ENCODE measurements at regions not wholly inside any gene's neighbourhood (a gene's known extent, or its start where the extent isn't known, plus 50 kb on each side); places are given as distances from the start of the nearest gene placed in this dataset.
A peak's percentile ranks its signal among the peaks of the same experiment; 100 is the strongest.

DNA sequence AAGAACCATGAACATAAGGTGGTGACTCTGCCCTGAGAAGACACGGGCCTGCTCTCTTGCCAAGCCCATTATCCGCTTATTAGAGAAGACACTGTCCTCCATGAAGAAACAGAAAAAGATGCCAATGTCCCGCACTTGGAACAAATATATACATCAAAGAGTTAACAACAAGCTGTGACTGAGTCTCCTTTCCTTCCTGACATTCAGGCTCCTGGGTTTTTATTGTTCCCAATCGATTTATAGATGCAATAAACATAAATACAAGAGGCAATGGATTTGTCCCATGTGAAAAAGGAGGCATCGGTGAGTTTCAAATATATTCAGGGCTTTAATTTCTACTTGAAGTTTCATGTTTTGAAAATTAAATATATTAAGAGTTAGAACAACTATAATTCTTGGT lies 169.2 kb upstream of the CPEB2 start:
- no peak for DNase-seq (ENCODE audit: low read depth, low spot score)

DNA sequence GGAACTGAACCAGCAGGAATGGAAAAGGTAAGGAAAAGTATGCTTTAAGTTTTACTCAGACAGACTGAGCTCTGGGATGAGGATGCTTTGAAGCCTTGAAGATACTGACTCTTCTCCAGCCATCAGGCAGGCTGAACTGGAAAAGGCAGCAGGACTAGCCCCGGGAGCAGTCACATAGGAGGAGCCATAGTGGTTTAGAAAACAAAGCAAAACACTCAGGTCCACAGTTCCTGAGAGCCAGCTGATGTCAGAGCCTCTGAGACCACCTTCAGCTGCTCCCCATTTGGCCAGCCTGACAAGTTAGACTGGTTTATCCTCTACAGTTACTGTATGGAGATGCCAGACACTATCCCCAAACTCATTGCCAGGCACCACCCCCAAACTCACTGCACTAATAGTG lies 167.9 kb upstream of the CPEB2 start:
- no peak for DNase-seq (ENCODE audit: low read depth, low spot score)

DNA sequence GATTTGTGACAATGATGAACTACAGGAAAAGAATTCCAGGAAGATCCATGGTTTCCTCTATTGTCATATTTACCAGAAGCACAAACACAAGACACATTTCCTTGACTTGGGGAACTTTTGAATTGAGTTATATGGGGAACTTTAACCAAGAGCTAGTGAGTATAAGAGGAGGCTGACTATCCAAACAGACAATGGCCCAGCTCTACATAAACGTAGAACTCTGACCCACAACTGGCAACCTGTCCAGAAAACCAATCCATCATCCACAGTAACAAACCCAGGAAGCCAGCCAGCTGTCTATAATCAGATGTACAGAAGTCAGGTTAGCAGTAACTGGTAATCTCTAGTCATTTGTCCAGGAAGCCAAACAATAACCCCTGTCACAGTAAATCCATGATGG lies 167.0 kb upstream of the CPEB2 start:
- DNase-seq (ENCODE audit: low read depth, low spot score): no peak

DNA sequence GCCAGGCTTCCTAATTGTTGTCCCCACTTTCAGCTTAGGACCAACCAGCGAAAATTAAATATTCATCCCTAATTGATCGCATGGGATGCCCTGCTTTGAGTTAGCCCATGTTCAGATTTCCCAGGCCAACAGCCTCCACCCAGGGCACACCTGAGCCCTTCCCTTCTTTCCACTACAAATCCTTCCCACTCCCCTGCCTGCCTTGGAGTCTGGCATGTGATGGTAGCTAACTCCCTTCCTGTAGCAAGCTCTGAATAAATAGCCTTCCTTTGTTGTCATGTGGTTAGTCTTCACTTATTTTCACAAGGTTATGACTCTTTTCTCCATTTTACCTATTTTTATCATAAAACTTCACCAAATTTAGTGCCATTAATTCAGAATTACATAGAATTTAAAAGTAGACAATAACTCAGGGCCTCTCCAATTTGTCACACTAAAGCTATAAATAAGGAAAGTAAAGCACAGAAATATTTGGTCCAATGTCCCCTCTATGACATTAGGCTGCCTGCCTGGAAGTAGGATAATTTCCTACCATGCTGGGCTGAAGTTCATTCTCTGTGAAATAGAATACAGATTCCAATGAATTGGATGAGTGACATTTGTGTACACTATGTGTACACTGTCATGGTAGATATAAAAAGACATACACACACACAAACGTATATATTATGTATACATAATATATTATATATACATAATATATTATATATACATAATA lies 166.4 kb upstream of the CPEB2 start:
- DNase-seq (ENCODE audit: low read depth, low spot score): no peak

DNA sequence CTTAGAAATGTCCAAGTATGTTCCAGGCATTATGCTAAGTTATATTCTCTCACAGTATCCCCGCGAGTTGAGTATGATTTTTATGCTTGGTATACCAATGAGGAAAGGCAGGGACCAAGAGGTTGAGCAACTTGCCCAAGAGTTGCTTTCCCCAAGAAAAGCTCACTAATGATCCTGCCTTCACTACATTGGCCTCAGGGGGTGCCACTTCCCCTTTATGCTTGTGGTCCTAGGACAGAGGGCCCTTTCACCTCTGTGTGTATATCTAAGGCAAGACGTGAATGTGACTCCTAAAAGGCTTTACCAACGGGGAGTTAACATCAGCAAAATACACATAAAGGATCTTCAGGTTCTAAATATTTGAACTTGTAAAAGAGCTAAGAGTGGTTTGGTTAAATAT lies 164.4 kb upstream of the CPEB2 start:
- no peak for DNase-seq (ENCODE audit: low read depth, low spot score)

DNA sequence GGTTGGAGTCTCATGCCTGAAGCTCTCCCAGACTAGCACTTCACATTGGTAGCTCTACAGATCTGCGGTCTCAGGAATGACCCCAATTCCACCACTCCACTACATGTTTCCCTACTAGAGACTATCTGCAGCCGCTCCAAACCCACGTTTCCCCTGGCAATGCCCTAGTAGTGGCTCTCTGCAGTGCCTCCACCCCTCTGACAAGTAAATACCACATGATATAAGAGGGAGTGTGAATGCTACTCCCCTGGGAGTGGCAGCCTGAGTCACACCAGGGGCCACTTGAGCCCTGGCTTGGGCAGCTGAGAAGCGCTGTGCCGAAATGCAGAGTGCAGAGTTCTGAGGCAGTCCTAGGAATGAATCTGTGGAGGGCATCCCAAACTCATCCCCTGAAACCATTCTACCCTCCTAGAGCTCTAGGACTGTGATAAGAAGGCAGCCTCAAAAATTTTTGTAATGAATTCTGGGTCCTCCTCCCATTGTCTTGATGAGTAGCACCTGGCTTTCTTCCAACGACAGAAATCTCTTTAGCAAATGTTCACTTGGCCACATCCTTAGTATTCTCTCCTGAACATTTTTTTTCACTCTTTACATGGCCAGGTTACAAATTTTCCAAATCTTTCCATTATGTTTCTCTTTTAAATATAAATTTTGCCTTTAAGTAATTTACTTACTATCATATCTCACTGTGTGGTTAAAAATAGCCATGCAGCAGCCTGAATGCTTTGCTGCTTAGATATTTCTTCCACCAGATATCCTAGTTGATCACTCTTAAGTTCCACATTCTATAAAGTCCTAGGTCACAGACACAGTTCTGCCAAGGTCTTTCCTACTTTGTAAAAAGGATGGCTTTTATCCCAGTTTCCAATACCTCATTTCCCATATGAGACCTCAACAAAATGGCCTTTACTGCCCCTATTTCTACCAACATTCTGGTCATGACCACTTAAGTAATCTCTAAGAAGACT lies 160.2 kb upstream of the CPEB2 start:
- no peak for DNase-seq (ENCODE audit: low read depth, low spot score)

DNA sequence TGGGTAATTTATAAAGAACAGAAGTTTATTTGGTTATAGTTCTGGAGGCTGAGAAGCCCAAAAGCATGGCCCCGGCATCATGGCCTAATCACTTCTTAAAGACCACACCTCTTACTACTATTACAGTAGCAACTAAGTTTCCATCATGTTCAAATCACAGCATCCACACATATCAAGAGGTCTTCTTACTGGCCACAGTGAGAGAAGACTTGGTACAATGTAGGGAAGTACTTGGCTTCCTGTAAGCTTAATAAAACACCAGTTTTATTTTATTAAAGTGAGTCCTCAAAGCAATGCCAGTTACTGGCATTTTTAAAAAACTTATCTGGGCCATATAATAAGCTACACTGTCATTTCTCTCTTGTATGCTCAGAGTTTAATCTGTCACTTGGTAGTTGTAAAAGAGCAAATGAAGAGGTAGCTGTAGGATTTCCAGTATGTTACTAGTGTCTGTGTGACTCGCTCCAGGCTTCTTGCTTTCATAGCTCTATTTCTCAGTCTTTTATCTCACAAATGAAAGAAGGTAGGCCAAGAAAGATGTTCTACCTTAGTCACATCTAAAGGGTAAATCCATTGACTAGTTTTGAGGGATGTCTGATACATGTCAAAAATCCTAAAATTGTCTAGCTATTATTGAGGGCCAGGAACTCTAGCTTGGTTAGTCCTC lies 159.2 kb upstream of the CPEB2 start:
- DNase-seq (ENCODE audit: low read depth, low spot score): no peak

DNA sequence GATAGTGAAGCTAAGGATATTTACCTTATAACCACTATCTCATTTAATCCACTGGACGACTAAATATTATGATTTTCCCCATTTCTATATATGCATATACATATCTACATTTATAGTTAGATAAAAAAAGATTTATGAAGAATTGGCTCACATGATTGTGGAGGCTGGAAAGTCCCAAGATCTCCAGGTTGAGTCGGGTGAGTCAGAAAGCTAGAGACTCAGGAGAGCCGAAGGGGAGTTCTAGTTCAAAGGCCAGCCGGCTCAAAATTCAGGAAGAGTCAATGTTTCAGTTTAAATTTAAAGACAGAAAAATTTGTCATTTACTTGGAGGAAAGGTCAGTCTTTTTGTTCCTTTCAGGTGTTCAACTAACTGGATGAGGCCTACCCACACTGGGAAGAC lies 158.2 kb upstream of the CPEB2 start:
- DNase-seq (ENCODE audit: low read depth, low spot score): no peak

DNA sequence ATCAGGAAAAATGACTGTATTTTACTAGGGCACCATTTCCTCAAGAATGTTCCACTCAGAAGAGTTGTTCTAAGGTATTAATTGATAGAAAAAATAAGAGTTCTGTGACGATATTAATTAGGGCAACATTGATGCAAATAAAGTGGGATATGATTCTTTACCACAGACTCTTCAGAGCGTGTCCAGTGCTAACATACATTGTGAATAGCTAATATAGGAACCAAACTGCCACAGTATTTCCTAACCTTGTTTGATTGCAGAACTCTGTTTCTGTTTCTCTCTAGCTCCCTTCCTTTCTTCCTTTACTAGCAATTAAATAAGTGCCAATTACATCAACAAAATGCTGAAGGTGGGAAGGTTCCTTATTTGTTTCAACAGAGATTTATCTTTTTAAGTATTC lies 154.1 kb upstream of the CPEB2 start:
- DNase-seq (ENCODE audit: low read depth, low spot score): no peak

DNA sequence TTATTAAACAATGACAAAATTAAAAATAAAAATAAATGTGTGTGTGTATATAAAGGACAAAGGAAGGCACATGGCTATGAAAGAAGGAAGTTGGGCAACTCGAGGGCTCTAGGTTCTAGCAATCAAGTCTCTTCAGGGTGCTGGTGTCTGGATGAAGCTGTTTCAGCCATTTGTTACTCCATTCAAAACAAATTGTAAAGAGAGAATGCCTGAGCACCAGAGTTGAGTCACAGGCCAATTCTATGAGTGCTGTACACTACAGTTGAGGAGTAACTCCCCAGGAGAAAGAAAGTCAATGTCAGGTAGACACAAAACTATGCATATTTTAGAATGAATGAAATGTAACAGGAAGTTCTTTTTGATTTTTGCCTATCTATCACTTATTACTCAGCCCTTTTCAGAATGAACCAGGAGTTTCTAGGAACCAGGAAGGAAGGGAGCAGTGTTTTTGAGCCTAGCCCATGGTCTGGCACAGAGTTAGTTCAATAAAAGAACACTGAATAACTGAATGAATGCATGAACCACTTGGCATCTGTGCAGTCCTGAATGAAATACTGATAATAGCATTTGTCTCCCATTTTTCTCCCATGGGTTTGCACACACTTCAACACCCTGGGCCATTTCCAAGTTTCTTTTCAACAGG lies 151.7 kb upstream of the CPEB2 start:
- no peak for DNase-seq (ENCODE audit: low read depth, low spot score)

DNA sequence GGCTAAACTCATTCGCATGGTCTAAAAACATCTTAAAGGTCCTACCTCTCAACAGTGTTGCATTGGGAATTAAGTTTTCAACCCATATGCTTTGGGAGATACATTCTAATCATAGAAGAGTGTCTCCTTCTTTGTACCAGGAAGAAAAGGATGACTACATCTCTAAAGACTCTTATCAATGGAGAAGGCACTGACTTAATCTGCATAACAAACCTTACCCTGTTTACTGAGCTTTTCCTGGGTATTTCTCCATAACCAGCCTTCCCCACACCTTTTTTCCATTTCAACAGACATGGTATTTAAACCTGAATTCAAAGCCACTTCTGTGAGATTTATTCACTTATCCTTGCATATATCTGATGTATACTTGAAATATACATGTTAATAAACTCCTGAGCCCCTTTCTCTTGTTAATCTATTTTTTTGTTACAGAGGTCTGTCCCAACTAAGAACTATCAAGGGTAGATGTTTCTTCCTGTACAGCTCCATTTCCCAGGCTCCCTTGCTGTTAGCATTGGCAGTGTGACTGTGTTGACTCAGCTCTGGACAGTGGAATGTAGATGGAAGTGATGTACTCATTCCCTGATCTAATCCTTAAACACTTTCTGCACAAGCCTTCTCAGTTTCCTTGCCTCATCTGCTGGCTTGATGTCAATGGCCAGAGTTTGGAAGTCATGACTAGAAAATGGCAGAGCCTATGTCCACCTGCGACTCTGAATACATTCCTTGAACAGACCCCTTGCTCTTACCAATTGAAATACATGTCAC lies 148.9 kb upstream of the CPEB2 start:
- peak; percentile 79 for DNase-seq (ENCODE audit: low read depth, low spot score)

DNA sequence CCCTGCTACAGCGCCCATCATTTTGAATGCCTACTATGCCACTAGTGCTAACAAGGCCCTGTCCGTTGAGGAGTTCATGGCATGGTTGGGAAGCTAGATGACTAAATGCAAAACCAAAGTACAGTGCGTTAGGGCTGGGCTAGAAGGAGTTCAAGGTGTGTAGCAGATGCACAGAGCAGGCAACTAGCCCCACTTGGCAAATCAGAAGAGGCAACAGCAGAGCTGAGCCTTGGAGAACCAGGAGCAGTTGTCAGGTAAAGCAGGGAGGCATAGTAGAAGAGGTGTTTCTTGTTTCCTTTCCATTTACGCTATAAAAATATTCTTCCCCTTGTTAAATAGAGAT lies 146.6 kb upstream of the CPEB2 start:
- no peak for DNase-seq (ENCODE audit: low read depth, low spot score)

DNA sequence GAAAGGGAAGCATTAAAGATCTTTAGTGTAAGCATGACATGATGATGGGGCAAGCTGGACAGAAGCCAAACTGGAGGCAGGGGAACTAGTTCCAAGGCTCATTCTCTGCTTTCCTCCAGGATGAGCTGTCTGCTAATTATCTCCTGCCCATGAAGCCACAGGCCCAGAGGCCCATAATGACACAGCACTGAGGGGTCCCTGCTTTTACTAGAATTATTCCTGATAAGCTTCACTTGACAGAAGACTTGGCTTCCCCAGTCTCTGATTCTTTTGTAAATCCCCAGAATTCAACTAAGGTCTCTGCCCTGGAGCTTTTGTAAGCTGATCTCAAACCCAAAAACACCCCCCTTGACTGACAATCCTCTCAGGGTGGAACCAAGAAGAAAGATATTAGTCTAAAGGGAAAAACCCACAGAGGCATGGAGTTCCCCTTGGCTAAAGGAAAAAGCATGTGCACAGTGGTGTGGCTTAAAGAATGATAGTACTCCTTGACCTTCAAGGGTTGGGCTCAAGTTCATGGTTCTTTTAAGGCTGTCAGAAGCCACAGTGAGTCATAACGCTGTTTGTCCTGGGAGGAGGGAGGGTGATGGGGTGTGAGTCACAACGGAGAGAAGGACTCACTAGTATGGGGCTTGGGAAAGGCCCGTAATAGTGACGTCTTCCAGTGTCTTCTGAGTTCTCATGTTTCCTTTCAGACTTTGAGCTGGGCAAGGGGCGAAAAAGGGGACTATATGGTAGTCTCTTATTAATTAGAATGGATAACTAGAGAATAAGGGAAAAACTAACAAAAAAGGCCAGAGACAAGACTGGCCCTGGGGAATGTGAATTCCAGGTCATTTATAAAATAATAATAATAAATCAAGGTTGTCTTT lies 146.0 kb upstream of the CPEB2 start:
- peak; percentile 93 for DNase-seq (ENCODE audit: low read depth, low spot score)

DNA sequence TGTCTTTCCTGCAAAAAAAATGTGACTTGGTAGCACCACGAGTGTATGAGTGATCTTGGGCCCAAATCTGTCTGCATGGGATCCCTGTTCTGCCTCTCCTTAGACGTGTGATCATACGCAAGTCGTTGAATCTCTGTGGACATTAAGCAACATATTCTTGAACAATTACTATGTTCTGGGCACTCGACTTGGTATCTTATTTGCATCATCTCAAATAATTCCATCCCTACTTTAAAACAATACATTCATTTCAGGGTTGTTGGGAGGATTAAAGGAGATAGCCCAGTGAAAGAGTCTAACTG lies 145.4 kb upstream of the CPEB2 start:
- DNase-seq (ENCODE audit: low read depth, low spot score): no peak

DNA sequence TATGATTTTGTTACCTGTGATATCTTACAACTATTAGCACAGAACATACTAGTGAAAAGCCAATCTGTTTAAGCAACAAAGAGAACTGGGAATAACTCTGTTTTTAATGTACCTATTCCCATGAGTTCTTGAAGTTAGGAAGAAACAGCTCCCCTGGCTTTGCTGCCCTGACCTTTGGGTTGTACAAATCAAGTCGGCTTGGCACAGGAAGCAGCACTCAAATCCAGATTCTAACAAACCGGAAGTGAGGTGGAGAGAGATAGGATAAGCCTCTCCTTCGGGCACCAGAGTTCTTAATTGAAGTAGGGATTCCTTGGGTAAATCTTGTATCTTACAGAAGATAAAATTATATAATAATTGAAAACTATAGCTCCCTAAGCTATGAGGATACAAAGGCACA lies 144.8 kb upstream of the CPEB2 start:
- DNase-seq (ENCODE audit: low read depth, low spot score): no peak

DNA sequence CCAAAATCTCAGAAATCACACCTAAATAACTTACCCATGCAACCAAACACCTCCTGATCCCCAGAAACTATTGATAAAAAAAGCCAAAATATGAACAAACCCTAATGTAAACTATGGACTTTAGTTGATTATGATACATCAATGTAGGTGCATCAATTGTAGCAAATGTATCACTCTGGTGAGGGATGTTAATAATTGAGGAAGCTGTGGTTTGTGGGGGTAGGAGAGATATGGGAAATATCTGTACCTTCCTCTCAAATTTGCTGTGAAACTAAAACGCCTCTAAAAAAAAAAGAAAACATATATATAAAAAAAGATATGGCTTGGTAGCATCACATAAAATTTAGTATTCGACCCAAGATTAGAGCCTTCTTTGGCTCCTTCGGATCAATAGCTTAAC lies 144.3 kb upstream of the CPEB2 start:
- no peak for DNase-seq (ENCODE audit: low read depth, low spot score)

DNA sequence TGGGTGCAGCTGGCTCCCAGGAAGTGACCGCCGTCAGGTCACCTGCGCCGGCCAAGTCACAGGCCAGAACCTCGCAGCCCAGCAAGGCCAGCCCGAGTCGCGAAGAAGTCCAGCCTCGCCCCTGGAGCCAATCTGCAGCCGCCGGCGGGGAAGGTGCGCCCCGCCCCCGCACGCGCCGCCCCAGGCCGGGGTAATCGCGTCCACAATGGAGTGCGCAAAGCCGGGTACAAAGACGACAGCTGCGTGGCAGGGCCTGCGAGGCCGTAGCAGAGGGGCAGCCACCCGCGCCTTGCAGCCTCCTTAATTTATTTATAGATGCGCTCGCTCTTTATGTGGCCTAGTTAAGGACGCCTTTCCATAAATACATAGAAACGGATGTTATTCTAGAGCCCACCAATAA lies 139.4 kb upstream of the CPEB2 start:
- peak; percentile 43 for DNase-seq (ENCODE audit: low read depth, low spot score)

DNA sequence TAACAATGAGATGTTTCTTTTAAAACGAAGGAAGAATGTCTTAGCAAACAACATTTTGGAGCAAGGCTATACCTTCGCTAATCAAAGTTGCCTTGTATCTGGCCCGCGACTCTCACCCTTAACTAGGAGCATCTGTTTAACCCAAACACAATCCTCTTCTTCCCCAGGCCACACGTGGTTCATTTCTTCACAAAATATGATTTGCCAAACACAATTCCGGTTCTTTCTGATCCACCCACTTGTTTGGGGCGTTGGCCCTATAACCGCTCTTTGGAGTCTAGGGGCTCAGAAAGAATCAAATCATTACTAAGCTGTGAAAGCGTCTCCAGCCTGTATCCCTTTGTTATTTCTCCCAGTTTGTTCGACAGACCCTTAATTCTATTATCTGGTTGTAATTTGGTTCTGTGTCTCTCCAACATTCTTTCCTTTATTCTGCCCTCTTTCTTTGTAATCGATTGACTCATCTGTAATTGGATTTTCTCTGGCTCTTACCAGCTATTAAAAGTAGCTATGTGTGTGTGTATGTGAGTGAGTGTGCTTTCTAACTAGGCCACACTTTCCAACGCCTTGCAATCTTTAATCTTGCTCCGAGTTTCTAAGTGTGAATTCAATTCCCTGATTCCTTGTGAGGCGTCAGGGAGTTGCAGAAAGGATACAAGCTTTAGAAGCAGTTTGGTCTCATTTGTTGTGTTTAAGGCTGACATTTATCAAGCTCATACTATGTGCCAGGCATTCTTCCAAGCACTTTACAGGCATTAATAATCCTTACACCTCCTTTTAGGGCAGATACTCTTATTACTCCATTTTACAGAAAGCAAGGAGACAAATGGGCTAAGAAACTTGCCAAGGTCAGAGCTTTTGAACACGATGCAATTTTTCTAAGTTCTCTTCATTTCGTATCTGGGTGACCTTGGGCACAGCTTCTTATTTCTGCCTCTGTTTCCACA lies 138.6 kb upstream of the CPEB2 start:
- DNase-seq (ENCODE audit: low read depth, low spot score): no peak

DNA sequence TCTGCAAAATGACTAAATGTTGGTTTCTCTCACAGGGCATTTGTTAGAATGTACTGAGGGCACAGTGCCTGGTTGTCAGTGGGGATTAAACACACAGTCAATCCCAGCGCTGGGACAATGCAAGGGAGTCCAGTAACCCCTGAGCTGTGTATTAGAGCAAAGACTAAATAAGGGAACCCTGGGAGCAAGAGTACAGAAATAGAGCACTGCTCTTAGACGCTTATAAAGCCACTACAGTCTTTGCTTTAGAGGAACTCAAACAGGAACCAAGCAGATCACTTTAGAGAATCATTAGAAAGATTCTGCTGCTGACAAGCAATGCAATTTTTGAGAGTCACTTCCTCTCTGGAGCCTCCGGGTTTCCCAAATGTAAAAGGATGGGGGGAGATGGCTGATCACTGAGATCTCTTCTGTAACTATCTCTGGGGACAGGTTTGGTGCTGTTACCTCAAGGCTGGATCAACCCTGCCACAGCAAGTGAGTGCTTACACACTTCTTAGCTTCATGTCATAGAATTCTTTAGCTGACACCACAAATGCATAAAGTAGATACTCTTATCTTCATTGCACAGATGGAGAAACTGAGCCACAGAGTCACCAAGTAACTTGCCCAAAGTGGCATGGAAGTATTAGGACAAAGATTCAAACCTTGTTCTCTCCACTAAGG lies 137.8 kb upstream of the CPEB2 start:
- no peak for DNase-seq (ENCODE audit: low read depth, low spot score)

All from astrocyte of the hippocampus (primary cell).